ENCODE measurements at regions not wholly inside any gene's neighbourhood (a gene's known extent, or its start where the extent isn't known, plus 50 kb on each side); places are given as distances from the start of the nearest gene placed in this dataset.

GRCh38 chr5:15236911-15237508 lies 263.0 kb upstream of the FBXL7 start:
- Histone ChIP-seq H3K9me3 (ENCODE audit: control insufficient read depth in 5 of 5, low read length in 5 of 5) (peaks cover 0 to 5% (median 2%) of the 10 kb centered on the region in 5 donors), H3K36me3 (ENCODE audit: control insufficient read depth in 5 of 5, insufficient read depth in 5 of 5, low read length in 5 of 5) (no peaks in the 10 kb centered on the region), H3K4me3 (ENCODE audit: low read depth in 1 of 5, low read length in 5 of 5) (peak overlapping the region in 2 of 5 donors; percentile 4 to 20), H3K9ac (ENCODE audit: low read length in 5 of 5) (no peak overlapping the region), H3K27me3 (ENCODE audit: control insufficient read depth in 5 of 5, insufficient read depth in 4 of 5, low read length in 5 of 5) (no peaks in the 10 kb centered on the region), H3K27ac (ENCODE audit: low read depth, low read length) (no peak overlapping the region), H3K4me1 (ENCODE audit: control insufficient read depth in 5 of 5, insufficient read depth in 5 of 5, low read length in 5 of 5) (no peaks in the 10 kb centered on the region)

GRCh38 chr5:15234911-15235310 lies 265.1 kb upstream of the FBXL7 start:
- H3K36me3 ChIP-seq (ENCODE audit: control insufficient read depth in 5 of 5, insufficient read depth in 5 of 5, low read length in 5 of 5), result no peaks in the 10 kb centered on the region
- no peak overlapping the region for H3K9ac ChIP-seq (ENCODE audit: low read length in 5 of 5)
- no peak overlapping the region for H3K4me3 ChIP-seq (ENCODE audit: low read depth in 1 of 5, low read length in 5 of 5)
- no peaks in the 10 kb centered on the region for H3K4me1 ChIP-seq (ENCODE audit: control insufficient read depth in 5 of 5, insufficient read depth in 5 of 5, low read length in 5 of 5)
- peaks cover 0 to 2% (median 0%) of the 10 kb centered on the region in 5 donors for H3K9me3 ChIP-seq (ENCODE audit: control insufficient read depth in 5 of 5, low read length in 5 of 5)
- no peak overlapping the region for H3K27ac ChIP-seq (ENCODE audit: low read depth, low read length)
- no peaks in the 10 kb centered on the region for H3K27me3 ChIP-seq (ENCODE audit: control insufficient read depth in 5 of 5, insufficient read depth in 4 of 5, low read length in 5 of 5)

GRCh38 chr5:15234366-15234765 lies 265.6 kb upstream of the FBXL7 start:
- no peaks in the 10 kb centered on the region for H3K27me3 ChIP-seq (ENCODE audit: control insufficient read depth in 5 of 5, insufficient read depth in 4 of 5, low read length in 5 of 5)
- no peak overlapping the region for H3K9ac ChIP-seq (ENCODE audit: low read length in 5 of 5)
- no peak overlapping the region for H3K4me3 ChIP-seq (ENCODE audit: low read depth in 1 of 5, low read length in 5 of 5)
- H3K27ac ChIP-seq (ENCODE audit: low read depth, low read length), result no peak overlapping the region
- no peaks in the 10 kb centered on the region for H3K4me1 ChIP-seq (ENCODE audit: control insufficient read depth in 5 of 5, insufficient read depth in 5 of 5, low read length in 5 of 5)
- H3K9me3 ChIP-seq (ENCODE audit: control insufficient read depth in 5 of 5, low read length in 5 of 5), result peaks cover 0 to 2% (median 0%) of the 10 kb centered on the region in 5 donors
- no peaks in the 10 kb centered on the region for H3K36me3 ChIP-seq (ENCODE audit: control insufficient read depth in 5 of 5, insufficient read depth in 5 of 5, low read length in 5 of 5)

GRCh38 chr5:15233566-15233965 lies 266.4 kb upstream of the FBXL7 start:
- Histone ChIP-seq H3K9ac (ENCODE audit: low read length in 5 of 5) (no peak overlapping the region), H3K27me3 (ENCODE audit: control insufficient read depth in 5 of 5, insufficient read depth in 4 of 5, low read length in 5 of 5) (no peaks in the 10 kb centered on the region), H3K4me3 (ENCODE audit: low read depth in 1 of 5, low read length in 5 of 5) (no peak overlapping the region), H3K4me1 (ENCODE audit: control insufficient read depth in 5 of 5, insufficient read depth in 5 of 5, low read length in 5 of 5) (no peaks in the 10 kb centered on the region), H3K36me3 (ENCODE audit: control insufficient read depth in 5 of 5, insufficient read depth in 5 of 5, low read length in 5 of 5) (no peaks in the 10 kb centered on the region), H3K27ac (ENCODE audit: low read depth, low read length) (no peak overlapping the region), H3K9me3 (ENCODE audit: control insufficient read depth in 5 of 5, low read length in 5 of 5) (peaks cover 0 to 2% (median 0%) of the 10 kb centered on the region in 5 donors)

GRCh38 chr5:15222156-15222555 lies 277.8 kb upstream of the FBXL7 start:
- H3K4me1 ChIP-seq (ENCODE audit: control insufficient read depth in 5 of 5, insufficient read depth in 5 of 5, low read length in 5 of 5), result no peaks in the 10 kb centered on the region
- H3K36me3 ChIP-seq (ENCODE audit: control insufficient read depth in 5 of 5, insufficient read depth in 5 of 5, low read length in 5 of 5), result no peaks in the 10 kb centered on the region
- no peak overlapping the region for H3K9ac ChIP-seq (ENCODE audit: low read length in 5 of 5)
- H3K9me3 ChIP-seq (ENCODE audit: control insufficient read depth in 5 of 5, low read length in 5 of 5), result peaks cover 0 to 6% (median 0%) of the 10 kb centered on the region in 5 donors
- H3K27ac ChIP-seq (ENCODE audit: low read depth, low read length), result no peak overlapping the region
- no peak overlapping the region for H3K4me3 ChIP-seq (ENCODE audit: low read depth in 1 of 5, low read length in 5 of 5)
- no peaks in the 10 kb centered on the region for H3K27me3 ChIP-seq (ENCODE audit: control insufficient read depth in 5 of 5, insufficient read depth in 4 of 5, low read length in 5 of 5)

GRCh38 chr5:15220642-15221173 lies 279.3 kb upstream of the FBXL7 start:
- peaks cover 0 to 6% (median 0%) of the 10 kb centered on the region in 5 donors for H3K9me3 ChIP-seq (ENCODE audit: control insufficient read depth in 5 of 5, low read length in 5 of 5)
- no peak overlapping the region for H3K9ac ChIP-seq (ENCODE audit: low read length in 5 of 5)
- H3K27me3 ChIP-seq (ENCODE audit: control insufficient read depth in 5 of 5, insufficient read depth in 4 of 5, low read length in 5 of 5), result no peaks in the 10 kb centered on the region
- H3K4me1 ChIP-seq (ENCODE audit: control insufficient read depth in 5 of 5, insufficient read depth in 5 of 5, low read length in 5 of 5), result no peaks in the 10 kb centered on the region
- no peak overlapping the region for H3K4me3 ChIP-seq (ENCODE audit: low read depth in 1 of 5, low read length in 5 of 5)
- H3K36me3 ChIP-seq (ENCODE audit: control insufficient read depth in 5 of 5, insufficient read depth in 5 of 5, low read length in 5 of 5), result no peaks in the 10 kb centered on the region
- H3K27ac ChIP-seq (ENCODE audit: low read depth, low read length), result no peak overlapping the region

- H3K9me3 ChIP-seq (ENCODE audit: control insufficient read depth in 5 of 5, low read length in 5 of 5), result peaks cover 0 to 12% (median 2%) of the 10 kb centered on the region in 5 donors
- H3K27me3 ChIP-seq (ENCODE audit: control insufficient read depth in 5 of 5, insufficient read depth in 4 of 5, low read length in 5 of 5), result no peaks in the 10 kb centered on the region
- no peak overlapping the region for H3K9ac ChIP-seq (ENCODE audit: low read length in 5 of 5)
- no peak overlapping the region for H3K27ac ChIP-seq (ENCODE audit: low read depth, low read length)
- no peaks in the 10 kb centered on the region for H3K36me3 ChIP-seq (ENCODE audit: control insufficient read depth in 5 of 5, insufficient read depth in 5 of 5, low read length in 5 of 5)
- no peak overlapping the region for H3K4me3 ChIP-seq (ENCODE audit: low read depth in 1 of 5, low read length in 5 of 5)
- H3K4me1 ChIP-seq (ENCODE audit: control insufficient read depth in 5 of 5, insufficient read depth in 5 of 5, low read length in 5 of 5), result no peaks in the 10 kb centered on the region
Observed at GRCh38 chr5:15215056-15215455, 284.9 kb upstream of the FBXL7 start.

- Histone ChIP-seq H3K4me3 (ENCODE audit: low read depth in 1 of 5, low read length in 5 of 5) (no peak overlapping the region), H3K27ac (ENCODE audit: low read depth, low read length) (no peak overlapping the region), H3K4me1 (ENCODE audit: control insufficient read depth in 5 of 5, insufficient read depth in 5 of 5, low read length in 5 of 5) (no peaks in the 10 kb centered on the region), H3K9me3 (ENCODE audit: control insufficient read depth in 5 of 5, low read length in 5 of 5) (peaks cover 0 to 11% (median 2%) of the 10 kb centered on the region in 5 donors), H3K9ac (ENCODE audit: low read length in 5 of 5) (no peak overlapping the region), H3K27me3 (ENCODE audit: control insufficient read depth in 5 of 5, insufficient read depth in 4 of 5, low read length in 5 of 5) (no peaks in the 10 kb centered on the region), H3K36me3 (ENCODE audit: control insufficient read depth in 5 of 5, insufficient read depth in 5 of 5, low read length in 5 of 5) (no peaks in the 10 kb centered on the region)
Observed at GRCh38 chr5:15214010-15214409, 286.0 kb upstream of the FBXL7 start.

GRCh38 chr5:15209053-15209762 lies 290.8 kb upstream of the FBXL7 start:
- H3K4me3 ChIP-seq (ENCODE audit: low read depth in 1 of 5, low read length in 5 of 5), result no peak overlapping the region
- peaks cover 0 to 3% (median 2%) of the 10 kb centered on the region in 5 donors for H3K9me3 ChIP-seq (ENCODE audit: control insufficient read depth in 5 of 5, low read length in 5 of 5)
- no peaks in the 10 kb centered on the region for H3K36me3 ChIP-seq (ENCODE audit: control insufficient read depth in 5 of 5, insufficient read depth in 5 of 5, low read length in 5 of 5)
- H3K27ac ChIP-seq (ENCODE audit: low read depth, low read length), result no peak overlapping the region
- H3K9ac ChIP-seq (ENCODE audit: low read length in 5 of 5), result no peak overlapping the region
- H3K27me3 ChIP-seq (ENCODE audit: control insufficient read depth in 5 of 5, insufficient read depth in 4 of 5, low read length in 5 of 5), result no peaks in the 10 kb centered on the region
- H3K4me1 ChIP-seq (ENCODE audit: control insufficient read depth in 5 of 5, insufficient read depth in 5 of 5, low read length in 5 of 5), result no peaks in the 10 kb centered on the region

- Histone ChIP-seq H3K27me3 (ENCODE audit: control insufficient read depth in 5 of 5, insufficient read depth in 4 of 5, low read length in 5 of 5) (no peaks in the 10 kb centered on the region), H3K27ac (ENCODE audit: low read depth, low read length) (no peak overlapping the region), H3K4me3 (ENCODE audit: low read depth in 1 of 5, low read length in 5 of 5) (no peak overlapping the region), H3K4me1 (ENCODE audit: control insufficient read depth in 5 of 5, insufficient read depth in 5 of 5, low read length in 5 of 5) (no peaks in the 10 kb centered on the region), H3K9ac (ENCODE audit: low read length in 5 of 5) (no peak overlapping the region), H3K9me3 (ENCODE audit: control insufficient read depth in 5 of 5, low read length in 5 of 5) (no peaks in the 10 kb centered on the region), H3K36me3 (ENCODE audit: control insufficient read depth in 5 of 5, insufficient read depth in 5 of 5, low read length in 5 of 5) (no peaks in the 10 kb centered on the region)
Observed at GRCh38 chr5:15206133-15206532, 293.8 kb upstream of the FBXL7 start.

All from subcutaneous abdominal adipose tissue (tissue), 5 donors.